GM19328 (cell line): ENCODE measurements at regions not wholly inside any gene's neighbourhood (a gene's known extent, or its start where the extent isn't known, plus 50 kb on each side); places are given as distances from the start of the nearest gene placed in this dataset.

Source experiments
- ATAC-seq: cut with Tn5 transposase; IDR thresholded peaks from one replicate; pipeline ENCODE4 v1.9.1; 2021; ENCODE audit warnings: mild to moderate bottlenecking, moderate library complexity; ENCODE audit not compliant: unreplicated experiment

DNA sequence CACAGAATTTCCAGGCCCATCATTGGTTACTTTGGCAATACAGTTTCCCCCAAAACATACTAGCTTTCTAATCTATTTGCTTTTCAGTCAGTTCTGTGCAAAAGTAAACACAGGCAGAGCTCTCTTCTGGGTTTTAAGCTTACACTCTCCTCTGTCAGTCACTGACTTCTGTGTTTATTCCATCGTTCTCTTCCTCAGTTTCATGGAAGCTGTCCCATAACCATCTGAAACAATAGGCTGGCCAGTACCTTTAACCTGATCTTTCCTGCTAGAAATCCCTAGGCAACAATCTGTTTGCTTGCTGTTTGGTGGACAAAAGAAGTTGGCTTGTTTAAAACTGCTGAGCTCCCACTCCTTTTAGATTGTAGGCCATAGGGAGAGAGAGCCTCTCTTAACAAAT, 431.5 kb downstream of the HACE1 start:
- no peak for ATAC-seq

DNA sequence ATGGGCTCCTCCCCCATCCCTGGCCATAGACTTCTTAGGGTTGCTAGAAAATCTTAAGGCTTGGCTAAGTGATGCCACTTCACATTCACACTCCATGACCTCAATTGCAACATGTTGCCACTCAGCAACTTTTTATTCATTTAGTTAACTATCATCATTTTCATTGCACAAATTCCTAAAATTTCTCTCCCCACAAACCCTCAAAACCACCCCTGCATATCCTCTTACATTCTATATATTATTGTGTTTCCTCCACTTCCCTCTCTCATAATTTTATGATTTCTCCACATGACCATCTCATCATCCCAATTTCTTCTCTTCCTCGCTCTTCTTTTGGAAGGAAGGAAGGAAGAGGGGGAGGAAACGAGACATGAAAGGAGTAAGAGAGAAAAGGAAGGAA, 436.0 kb downstream of the HACE1 start:
- ATAC-seq = no peak

DNA sequence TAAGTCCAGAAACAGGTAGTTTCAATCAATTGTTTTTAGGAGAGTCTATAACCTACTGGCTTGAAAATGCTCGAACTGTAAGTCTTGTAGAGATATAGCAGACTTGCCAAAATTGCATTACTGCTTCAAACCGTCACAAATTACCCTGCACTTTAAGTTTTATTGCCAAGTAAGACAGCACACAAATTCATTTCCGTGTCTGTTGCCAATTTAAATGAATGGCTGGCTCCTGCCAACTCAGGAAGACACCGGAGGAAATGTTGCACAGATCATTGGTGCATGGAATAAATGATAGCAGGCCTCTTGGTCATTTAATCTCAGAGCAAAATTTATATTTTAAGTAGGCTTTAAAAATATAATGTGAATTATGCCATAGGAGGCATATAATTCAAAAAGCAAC, 438.1 kb downstream of the HACE1 start:
- ATAC-seq = no peak

- ATAC-seq = no peak
Measured at GRCh38 chr6:104418839-104419238, 440.9 kb downstream of the HACE1 start.

DNA sequence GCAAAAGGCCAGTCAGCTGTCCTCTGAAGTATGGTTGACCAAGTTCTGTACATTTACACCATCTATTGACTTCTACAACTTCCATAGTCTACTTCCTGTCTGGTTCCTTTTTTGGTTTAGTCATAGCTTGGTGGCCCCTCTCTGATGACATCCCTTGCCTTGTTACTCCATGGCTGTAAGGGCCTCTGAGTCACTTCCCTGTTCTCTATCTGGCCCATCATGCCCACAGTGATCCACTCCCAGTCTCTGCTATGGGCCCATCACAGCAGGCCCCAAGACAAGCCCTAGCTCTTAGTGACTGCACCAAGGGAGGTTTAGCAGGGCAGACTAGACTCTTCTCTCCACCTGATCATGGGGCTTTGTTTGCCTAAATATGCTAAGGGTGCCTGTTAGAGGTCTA, 441.6 kb downstream of the HACE1 start:
- ATAC-seq = no peak

DNA sequence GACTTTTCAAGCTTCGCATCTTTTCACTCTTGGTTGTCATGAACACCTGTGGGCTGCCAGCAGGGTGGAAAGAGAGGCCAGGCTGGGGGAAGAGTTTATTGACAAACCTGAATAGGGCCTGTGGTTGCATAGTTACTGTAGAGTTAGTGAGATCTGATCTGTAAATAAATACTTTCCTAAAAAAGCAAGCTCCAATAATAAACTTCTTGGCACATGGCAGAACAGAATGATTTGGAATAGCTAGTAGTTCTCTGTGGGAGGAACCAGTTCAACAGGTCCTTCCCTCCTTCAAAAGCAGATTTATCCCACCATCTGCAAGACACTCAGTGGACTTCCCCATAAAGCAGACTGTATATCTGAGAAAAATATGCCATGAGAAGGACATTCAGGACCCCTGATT, 445.0 kb downstream of the HACE1 start:
- ATAC-seq = no peak

GRCh38 chr6:104413767-104414166, 446.0 kb downstream of the HACE1 start:
- ATAC-seq = no peak

GRCh38 chr6:104411302-104411701, 448.4 kb downstream of the HACE1 start:
- ATAC-seq = no peak

DNA sequence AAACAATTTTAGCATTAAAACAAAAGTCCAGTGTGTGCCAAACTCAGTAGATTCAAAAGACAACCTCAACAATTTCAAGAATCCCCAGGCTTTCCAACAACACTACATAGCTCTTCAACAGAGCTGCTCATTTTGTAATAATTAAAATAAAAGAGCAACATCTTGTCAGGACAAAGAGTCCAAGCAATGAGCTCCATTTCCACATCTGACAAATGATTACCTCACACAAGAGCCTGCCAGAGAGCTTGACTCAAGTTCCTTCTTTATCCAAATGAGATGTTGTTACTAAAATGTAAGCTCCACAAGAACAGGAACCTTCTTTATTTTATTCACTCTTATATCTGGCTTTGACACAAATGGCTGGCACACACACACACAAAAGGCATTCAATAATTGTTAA, 449.8 kb downstream of the HACE1 start:
- no peak for ATAC-seq

GRCh38 chr6:104407957-104408356, 451.8 kb downstream of the HACE1 start:
- ATAC-seq = no peak

DNA sequence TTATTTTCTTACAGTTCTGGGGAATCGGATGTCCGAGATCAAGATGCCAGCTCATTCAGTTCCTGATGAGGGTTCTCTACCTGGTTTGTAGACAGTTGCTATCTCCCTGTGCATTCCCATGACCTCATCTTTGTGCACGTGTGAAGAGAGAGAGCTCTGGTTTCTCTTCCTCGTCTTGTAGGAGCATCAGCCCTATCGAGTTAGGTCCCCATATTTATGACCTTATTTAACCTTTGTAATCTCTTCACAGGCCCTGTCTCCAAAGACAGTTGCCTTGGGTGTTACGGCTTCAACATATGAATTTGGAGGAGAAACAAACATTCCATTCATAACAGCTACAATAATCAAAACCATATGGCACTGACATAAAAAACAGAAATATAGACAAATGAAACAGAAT, 455.3 kb downstream of the HACE1 start:
- no peak for ATAC-seq

DNA sequence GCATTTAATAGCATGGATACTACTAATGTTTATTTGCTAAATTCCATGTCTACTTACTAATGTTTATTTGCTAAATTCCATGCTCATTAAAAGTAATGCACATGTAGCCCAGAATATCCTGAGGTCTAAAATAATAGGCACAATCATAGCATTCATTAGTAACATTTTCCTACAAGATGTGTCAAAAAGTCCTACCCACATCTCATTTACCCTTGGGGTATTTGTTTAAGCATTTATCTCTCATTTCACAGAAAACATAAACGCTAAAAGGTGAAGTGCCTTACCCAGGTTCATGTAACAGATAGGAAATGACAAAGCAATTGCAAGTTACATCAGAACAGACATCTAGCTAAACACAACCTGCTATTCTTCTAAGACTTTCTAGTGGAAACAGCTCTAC, 457.1 kb downstream of the HACE1 start:
- ATAC-seq = no peak

DNA sequence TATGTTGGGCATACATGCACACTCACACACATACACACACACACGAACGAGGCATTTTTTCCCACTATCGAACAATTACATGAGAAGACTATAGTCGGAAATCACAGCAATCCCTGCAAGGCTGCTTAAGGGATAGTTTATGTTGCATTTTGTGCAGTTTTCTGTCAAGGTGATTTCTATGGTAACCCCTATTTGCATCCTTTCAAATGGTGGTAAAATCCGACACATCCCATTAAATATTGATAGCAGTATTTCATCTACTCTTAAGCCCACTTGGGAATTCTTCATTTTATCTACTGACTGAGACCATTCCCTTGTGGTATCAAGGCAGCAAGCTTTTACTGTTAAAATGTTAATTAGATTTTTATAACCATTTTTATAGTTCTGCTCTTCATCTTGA, 457.8 kb downstream of the HACE1 start:
- no peak for ATAC-seq

DNA sequence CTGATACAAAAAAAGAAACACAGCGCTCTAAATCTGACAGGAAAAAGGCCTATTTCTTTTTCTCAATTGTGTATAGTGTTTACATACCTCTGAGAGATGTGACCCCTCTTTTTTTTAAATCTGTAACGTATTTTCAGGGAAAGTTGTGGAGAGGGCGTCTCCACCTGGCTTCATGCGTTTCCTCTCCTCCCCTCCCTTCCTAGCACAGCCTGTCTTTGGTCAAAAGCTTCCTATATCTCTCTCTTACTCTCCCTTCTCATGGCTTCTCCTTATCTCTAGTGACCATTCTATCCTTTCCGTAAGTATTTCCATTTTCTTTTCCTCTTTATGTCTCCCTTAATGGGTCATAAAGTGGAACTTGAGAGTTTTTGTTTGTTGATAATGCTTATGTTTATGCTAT, 458.9 kb downstream of the HACE1 start:
- no peak for ATAC-seq

DNA sequence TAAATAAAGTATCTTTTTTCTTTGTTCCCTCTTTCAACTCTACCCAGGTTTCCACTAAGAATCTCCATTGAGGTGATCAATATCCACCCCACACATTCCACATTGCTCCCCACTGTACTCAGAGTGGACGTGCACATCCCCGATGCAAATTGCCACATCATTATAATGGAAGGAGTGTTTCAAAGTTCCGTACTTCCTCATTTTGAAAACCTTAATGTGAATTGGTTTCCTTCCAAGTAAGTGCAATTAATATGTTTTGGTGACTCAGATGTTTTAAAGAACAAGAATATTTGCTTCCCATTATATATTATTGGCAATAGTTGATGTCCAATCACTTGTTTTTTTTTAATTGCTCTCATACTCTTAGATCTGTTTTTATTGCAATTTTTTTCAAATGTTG, 463.6 kb downstream of the HACE1 start:
- ATAC-seq = no peak

DNA sequence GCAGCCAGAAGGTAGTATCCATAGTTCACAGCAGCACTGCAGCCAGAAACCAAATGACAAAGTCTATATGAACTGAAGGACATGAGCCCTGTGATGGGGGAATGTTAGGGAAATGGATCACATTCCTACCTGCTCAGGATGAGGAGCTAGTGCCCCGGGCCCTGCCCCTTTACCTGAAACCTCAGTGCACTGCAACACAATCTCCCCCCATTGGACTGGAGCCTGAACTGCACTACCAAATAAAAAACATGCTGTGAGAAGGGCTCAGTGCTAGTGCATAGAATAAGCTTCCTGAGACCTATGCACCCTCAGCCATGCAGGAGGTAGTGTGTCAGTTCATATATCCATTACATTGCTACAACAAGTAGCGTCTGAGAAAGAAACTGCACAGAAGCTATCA, 477.8 kb downstream of the HACE1 start:
- no peak for ATAC-seq

DNA sequence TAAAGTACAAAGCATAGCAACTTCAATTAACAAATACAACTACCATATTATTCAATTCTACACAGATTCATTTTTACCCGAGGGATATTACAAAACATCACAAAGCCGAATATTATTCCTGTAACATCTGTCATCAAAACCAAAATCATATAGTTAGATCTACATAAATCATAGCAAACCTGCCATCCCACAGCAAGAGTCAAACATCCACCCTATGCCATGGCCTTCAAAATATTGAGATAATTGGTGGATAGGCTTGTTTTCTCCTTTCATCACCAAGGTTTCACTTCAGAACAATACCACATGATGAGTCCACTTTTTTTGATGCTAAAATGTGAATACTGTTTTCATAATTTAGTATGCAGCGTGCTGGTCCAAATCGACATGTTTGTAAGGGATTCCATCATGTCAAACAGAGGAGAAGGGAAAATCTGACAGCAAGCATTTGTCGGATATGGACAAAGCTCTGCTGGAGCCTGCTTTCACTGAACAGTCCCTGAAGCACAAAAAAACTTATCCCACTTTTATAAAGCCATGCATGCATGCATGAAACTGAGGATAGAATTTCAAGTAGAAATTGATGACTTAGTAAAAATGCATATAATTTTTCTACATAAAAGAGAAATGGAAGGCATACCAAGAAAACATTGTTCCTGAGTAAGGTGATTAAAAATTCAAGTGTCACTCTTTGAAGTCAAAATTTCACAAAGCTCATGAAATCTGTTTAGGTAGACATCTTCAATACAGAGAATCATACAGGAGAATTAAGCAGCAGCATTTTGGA, 494.1 kb downstream of the HACE1 start:
- no peak for ATAC-seq

DNA sequence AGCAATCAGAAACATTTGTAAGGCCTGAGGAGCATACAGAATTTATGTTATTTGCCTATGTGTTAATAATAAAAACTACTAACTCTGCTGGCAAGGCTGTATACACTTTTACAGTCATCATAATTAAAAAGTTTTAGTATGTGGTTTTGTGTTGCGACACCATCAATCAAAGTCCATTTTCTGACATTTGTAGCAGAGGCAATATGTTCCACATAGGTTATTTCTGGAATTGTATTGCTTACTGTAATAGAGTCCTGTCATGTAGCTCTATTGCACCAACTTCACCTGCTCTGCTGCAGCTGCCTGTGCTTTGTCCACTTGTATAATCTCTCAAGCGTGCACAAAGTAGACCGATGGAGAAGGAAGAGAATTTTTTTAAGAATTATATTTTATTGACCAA, 501.8 kb downstream of the HACE1 start:
- ATAC-seq = no peak

DNA sequence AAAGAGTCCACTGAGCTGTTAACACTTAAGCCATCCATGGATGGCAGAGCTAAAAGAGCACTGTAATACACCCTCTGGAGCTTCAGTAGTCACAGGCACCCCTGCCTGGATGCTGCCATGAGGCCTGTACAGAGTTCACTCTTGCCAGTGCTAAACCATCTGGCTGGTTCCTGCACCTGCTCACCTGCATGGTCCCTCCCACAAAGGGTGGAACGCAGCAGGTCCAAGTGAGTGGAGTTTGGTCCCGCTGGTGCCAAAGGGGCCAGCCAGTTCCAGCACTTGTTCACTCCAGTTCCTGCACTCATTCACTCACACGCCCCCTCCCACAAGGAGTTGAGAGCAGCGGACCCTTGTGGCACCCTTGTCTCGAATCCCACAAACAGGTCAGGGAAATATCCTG, 503.5 kb downstream of the HACE1 start:
- ATAC-seq = no peak

- no peak for ATAC-seq
Measured at GRCh38 chr6:104349191-104349590, 510.5 kb downstream of the HACE1 start.

DNA sequence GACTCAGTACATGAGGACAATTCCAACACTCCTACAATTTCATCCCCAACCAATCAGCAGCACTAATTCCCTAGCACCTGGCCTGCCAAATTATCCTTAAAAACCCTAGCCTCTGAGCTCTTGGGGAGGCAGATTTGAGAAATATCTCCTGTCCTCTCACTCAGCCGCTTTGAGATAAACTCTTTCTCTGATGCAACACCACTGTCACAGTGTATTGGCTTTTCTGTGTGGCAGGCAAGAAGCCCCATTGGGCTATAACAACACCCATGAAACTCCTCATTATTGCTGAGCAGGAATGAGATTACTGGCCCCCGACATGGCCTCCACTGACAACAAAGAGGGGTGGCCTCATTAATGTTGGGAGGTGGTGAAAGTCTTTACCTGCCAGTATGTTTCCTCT, 515.5 kb downstream of the HACE1 start:
- no peak for ATAC-seq

DNA sequence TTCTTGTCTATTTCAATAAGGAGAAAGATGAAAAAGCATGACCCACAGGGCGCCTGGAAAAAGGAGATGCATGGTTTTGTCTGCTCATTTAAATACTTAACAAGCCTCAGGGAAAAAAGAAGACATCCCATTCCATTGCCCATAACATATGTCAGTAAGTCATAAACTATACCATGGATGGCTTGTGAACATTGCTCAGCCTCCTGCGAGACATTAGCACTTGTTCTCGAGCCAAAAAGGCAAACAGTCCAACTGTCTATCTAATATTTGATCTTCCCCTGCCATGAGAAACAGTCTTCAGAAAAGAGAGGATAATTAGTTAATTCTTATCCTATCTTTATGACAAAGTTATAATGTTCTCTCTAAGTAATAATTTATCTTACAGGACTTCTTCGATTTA, 527.4 kb downstream of the HACE1 start:
- no peak for ATAC-seq
